Upper lobe of left lung (tissue), 4 donors: ENCODE measurements at regions not wholly inside any gene's neighbourhood (a gene's known extent, or its start where the extent isn't known, plus 50 kb on each side); places are given as distances from the start of the nearest gene placed in this dataset.
"Not testable (repeated sequence)": the region's sequence is repeated elsewhere in the genome, so short reads cannot be mapped to it uniquely, and the experiment has no call there.

Experiments
- CTCF ChIP-seq, 6 experiments: fragments of 450-650 bp in 4 of 6; fragments of 200-600 bp in 2 of 6; sonication (generic) in 2 of 6; IDR thresholded peaks; one replicate each; pipeline ENCODE4 v1.5.1; 2016 to 2019; ENCODE audit warnings: antibody characterized with exemption in 6 of 6
- EP300 ChIP-seq, 4 donors: sonication (generic); formaldehyde crosslinking; IDR thresholded peaks; one replicate each; pipeline ENCODE4 v1.5.1; 2017; ENCODE audit warnings: antibody characterized with exemption in 4 of 4, control low read depth in 2 of 4
- POLR2AphosphoS5 ChIP-seq, 2 donors: sonication (generic); formaldehyde crosslinking; IDR thresholded peaks; one replicate each; pipeline ENCODE4 v1.5.1; 2017; ENCODE audit warnings: antibody characterized with exemption in 2 of 2

- TF ChIP-seq CTCF, POLR2AphosphoS5, EP300 (IDR thresholded peaks at IDR 0.05): not testable (repeated sequence)
These were observed 61.6 kb downstream of the GOLGA8K start for GRCh38 chr15:32341530-32341929.
